Retinal pigment epithelial cell (primary cell): ENCODE measurements at regions not wholly inside any gene's neighbourhood (a gene's known extent, or its start where the extent isn't known, plus 50 kb on each side); places are given as distances from the start of the nearest gene placed in this dataset.

Source experiments
- DNase-seq: peaks from one replicate; pipeline ENCODE4 v3.0.0-alpha.2; 2010; ENCODE audit warnings: low read depth
- H3K4me3 ChIP-seq: 2 replicates; pipeline ENCODE4 v1.5.1; 2011; ENCODE audit warnings: mild to moderate bottlenecking, low read length, control low read depth, moderate library complexity
- CTCF ChIP-seq: conservative IDR thresholded peaks from 2 replicates; pipeline ENCODE4 v1.5.1; 2011; ENCODE audit warnings: low read depth, low read length, control low read depth, inconsistent platforms

DNA sequence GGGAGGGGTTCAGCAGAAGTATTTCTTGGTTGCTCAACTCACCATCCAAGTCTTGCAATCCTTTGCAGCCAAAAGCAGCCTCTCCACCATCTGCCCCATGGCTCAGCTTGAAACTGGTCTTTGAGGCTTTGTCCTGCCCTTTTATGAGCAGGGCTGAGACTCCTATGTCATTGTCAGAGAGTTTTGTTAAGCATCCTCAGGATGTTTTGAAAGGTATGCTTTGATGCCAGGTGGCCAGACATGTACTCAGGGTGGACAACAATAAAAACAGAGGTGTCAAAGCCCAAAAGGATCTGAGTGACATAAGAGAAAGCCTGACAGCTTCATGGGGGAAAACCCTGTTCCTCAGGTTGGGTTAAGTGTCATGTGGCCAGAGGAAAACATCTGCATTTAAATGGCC lies 310.5 kb downstream of the PRDM2 start:
- H3K4me3 ChIP-seq: no peak overlapping the region
- no peak for TF ChIP-seq CTCF
- DNase-seq: no peak

- TF ChIP-seq CTCF: no peak
- DNase-seq: no peak
- no peak overlapping the region for H3K4me3 ChIP-seq
These were observed 311.1 kb downstream of the PRDM2 start for GRCh38 chr1:14011132-14011531.

DNA sequence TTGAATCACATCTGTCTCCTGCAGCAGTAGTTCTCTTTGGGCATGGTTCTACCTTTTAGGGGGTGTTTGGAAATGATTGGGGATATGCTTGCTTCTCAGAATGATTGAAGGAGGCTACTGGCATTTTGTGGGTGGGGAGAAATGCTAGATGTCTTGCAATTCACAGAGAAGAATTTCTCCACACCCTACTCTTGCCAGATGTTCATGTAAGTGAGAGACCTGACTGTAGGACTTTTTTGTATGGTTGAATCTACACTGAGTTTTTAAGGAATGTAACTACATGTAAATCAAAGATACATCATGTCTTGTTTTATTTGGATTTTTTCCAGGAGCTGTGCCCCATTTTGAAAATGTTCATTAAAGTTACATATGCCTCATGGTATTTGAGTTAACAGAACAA lies 311.9 kb downstream of the PRDM2 start:
- no peak overlapping the region for H3K4me3 ChIP-seq
- no peak for TF ChIP-seq CTCF
- no peak for DNase-seq

GRCh38 chr1:14014929-14015328 lies 314.9 kb downstream of the PRDM2 start:
- TF ChIP-seq CTCF: no peak
- no peak overlapping the region for H3K4me3 ChIP-seq
- DNase-seq: no peak

GRCh38 chr1:14015917-14016316 lies 315.9 kb downstream of the PRDM2 start:
- no peak overlapping the region for H3K4me3 ChIP-seq
- DNase-seq: no peak
- TF ChIP-seq CTCF: no peak

DNA sequence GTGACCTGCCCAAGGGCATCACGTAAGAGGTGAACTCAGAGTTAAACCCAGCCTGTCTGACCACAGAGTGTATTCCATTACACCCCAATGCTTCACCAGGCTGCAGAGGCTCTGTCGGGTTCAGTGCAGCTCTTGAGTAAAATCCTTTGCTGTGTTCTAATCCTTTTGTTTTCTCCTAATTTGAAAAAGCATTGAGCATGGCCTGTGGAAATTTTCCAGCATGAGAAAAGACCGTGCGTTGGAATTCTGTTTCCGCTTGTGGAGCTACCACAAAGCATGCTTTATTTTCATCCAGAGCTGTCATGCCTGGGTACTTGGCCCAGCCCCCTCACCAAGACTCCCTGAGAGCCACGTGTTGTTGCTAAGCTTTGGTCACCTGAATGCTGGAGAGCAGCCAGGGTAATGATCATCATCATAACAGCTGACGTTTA lies 317.6 kb downstream of the PRDM2 start:
- DNase-seq: peak; percentile 99
- TF ChIP-seq CTCF: no peak
- H3K4me3 ChIP-seq: no peak overlapping the region

DNA sequence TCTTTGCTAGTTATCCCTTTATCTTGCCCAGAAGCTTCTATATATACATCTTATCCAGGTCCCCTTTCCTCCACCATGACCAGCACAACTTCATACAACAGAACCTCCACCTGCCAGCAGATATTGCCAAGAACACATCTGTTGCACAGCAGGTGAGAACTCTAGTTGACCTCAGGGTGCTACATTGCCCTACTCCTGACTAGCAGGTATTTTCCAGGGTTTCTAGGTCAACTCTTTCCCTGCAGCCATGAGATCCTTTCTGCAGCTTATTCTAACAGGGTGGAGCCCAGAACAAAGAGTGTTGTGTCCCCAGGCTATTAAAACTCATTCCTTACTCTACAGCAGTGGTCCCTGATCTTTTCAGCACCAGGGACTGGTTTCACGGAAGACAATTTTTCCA lies 319.5 kb downstream of the PRDM2 start:
- TF ChIP-seq CTCF: no peak
- DNase-seq: no peak
- no peak overlapping the region for H3K4me3 ChIP-seq
